Activated CD8-positive, alpha-beta memory T cell treated with anti-CD3 and anti-CD28 coated beads, Interleukin-2, amount 50 U/mL, for 1 hour (primary cell): ENCODE measurements at regions not wholly inside any gene's neighbourhood (a gene's known extent, or its start where the extent isn't known, plus 50 kb on each side); places are given as distances from the start of the nearest gene placed in this dataset.
"Not testable (repeated sequence)": the region's sequence is repeated elsewhere in the genome, so short reads cannot be mapped to it uniquely, and the experiment has no call there.

Experiments
- DNase-seq: peaks from one replicate; pipeline ENCODE4 v3.0.0-alpha.2; 2020; ENCODE audit errors: extremely low read depth

DNA sequence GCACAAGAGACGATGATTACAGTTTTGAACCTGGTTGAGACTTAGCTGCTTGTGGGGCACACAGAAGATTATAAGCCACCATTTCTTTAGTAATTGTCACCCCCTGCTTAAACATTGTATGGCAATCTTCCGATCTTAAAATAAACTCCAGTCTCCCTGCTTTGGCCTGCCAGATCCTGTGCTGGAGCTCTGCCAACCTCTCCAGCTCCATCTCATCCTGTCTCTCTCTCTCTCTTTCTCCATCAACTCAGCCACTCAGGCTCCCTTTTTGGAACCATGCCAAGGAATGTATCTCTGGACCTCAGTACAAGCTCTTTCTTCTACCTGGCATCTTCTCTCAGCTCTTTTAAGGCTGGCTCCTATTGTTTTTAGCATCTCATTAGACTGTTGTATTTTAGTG, 1053.2 kb downstream of the REEP3 start:
- no peak for DNase-seq

DNA sequence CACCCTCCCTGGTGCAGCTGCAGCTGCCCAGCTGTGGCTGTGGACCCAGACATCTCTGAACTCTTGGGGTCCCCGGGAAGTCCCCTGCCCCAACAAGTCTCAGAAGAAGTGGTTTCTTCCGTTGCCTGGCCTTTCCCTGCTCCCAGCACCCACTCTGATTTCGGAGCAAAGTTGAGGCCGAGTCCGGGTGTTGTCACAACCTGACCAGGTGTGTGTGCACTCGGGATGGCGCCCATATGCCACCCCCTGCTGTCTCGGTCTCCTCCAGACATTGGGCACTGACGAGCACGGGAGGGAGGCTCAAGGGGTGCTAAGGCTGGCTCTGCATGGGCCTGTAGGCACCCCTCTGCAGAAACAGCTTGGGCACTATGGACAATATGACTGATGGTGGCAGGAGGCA, 1055.3 kb downstream of the REEP3 start:
- DNase-seq: no peak

DNA sequence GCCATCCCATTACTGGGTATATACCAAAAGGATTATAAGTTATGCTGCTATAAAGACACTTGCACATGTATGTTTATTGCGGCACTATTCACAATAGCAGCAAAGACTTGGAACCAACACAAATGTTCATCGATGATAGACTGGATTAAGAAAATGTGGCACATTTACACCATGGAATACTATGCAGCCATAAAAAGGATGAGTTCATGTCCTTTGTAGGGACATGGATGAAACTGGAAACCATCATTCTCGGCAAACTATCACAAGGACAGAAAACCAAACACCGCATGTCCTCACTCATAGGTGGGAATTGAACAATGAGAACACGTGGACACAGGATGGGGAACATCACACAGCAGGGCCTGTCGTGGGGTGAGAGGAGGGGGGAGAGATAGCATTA, 1057.6 kb downstream of the REEP3 start:
- not testable (repeated sequence) for DNase-seq

DNA sequence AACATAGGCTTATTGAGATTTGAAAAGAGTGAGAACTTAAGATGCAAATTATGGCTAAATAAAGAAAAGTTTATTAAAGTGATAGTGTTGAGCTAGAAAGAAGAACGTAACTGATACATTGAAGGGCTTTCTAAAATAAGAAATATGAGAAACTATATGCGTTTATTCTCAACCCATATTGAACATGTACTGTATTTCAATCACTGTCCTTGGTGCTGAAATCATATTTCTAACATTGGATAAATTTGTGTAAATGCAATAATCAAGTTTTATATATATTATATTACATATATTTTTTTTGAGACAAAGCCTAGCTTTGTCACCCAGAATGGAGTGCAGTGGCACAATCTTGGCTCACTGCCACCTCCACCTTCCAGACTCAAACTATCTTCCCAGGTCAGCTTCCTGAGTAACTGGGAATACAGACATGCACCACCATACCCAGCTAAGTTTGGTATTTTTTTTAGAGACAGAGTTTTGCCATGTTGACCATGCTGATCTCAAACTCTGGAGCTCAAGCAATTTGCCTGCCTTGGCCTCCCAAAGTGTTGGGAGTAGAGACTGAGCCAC, 1065.8 kb downstream of the REEP3 start:
- DNase-seq: no peak

DNA sequence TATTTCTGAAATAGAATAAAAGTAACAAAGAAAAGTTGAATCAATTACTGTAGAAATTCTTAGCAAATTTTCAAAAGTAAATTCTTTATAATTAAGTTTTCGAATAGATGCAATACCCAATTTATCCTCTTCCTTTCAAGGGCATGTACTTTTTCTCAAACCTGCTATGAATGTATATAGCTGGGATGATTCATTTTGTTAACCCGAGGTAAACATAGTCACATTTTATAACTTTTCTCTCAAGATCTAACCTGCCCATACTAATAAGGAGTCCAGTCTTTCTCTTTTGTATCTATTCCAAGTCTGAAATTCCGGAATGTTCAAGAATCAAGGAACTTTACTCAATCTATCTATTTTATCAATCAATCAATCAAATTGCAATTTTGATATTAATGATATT, 1072.9 kb downstream of the REEP3 start:
- no peak for DNase-seq

DNA sequence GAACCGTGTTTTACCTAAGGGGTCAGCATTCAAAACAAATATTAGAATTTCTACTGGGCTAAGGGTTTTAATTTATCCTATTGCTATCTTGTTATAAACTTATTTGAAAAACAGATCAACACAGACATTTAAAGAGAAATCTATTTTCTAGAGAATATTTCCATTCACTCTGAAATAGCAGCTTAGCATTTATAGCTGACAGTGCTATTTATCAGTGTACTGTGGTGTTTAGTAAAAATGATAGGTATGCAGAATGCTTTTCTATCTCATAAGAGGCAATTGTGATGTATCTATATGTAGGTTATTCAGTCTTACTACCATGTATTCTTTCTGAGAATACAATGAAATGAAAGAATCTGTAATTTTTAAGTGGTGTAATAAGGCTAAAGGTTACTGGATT, 1077.4 kb downstream of the REEP3 start:
- DNase-seq: no peak

DNA sequence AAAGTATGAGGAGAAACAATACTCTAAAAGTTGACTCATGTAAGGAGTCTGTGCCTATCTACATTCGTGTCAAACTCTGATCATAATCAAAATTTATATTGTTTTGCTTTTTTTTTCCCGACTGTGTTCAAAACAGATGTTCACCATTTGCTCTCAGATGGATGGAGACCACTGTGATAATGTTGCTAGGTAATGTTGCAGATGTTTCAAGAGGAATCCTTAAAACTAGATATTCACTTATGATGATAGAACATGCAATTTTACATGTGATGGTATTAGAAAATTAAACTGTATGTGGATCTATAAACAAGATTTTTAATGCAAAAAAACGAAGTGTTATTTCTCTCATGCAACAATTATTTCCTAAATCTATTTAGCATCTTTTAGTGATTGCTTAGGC, 1080.1 kb downstream of the REEP3 start:
- DNase-seq: no peak

DNA sequence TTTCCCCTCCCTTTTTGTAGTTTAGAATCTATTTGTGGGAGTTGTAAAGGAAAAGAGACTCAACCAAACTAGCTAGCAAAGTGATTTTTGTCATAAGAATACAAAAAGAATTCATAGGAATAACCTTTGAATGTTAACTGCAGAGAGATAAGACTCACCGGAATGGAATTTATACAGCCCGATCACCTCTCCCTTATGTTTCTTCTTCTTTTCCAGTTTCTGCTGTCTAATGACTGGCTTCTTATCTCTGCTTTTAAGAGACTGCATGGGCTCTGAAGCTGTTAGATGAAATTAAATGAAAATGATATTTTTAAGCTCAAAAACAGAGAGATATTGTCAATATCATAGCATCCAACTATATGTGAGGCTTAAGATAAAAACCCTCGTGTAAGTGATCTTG, 1095.9 kb downstream of the REEP3 start:
- no peak for DNase-seq

DNA sequence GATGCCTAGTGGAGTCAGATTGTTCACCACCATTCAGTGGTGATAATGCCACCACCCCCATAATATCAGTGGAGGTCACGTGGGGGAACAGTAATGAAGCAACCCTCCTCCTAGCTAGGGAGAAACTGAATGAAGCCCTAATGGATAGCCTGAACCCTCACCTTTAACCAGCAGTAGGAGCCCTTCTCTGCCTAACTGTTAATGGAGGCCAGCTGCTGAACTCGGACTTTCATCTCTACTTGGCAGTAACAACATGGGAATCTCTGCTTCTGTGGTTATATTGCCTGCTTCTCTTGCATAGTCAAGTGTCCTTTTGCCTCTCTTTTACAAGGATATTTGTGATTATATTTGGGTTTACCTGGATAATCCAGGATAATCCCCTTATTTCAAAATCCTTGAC, 1097.9 kb downstream of the REEP3 start:
- DNase-seq: no peak

DNA sequence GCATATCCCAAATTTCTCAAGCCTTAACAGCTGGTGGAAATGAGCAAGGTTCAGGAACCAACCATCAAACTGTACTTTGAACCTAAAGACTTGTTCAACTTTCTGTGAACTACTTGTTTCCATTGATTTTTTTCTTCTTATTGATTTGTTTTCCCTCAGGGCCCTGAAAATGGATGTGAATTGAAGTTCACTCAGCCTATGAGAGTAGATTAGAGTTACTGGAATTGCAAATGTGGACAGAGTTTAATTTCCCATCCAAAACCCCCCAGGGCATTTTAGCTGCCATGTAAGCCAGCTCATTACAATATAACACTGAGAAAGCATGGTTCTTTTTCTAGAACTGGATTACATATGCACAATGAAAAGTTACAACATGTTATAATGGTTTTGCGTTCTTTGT, 1105.7 kb downstream of the REEP3 start:
- DNase-seq: no peak

DNA sequence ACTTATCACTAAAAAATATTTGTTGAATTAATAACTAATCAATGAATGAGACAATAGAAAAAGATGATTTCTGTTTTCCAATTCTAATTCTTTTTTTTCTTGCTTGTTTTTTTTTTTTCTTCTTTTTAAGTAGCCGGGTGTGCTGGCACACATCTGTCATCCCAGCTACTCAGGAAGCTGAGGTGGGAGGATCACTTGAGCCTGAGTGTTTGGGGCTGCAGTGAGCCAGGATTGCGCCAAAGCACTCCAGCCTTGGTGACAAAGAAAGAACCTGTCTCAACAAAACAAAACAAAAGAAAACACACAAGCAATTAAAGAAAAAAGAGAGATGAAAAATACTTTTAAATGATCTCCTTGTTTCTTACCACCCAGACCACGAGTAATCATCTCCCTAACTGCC, 1109.3 kb downstream of the REEP3 start:
- DNase-seq: no peak

DNA sequence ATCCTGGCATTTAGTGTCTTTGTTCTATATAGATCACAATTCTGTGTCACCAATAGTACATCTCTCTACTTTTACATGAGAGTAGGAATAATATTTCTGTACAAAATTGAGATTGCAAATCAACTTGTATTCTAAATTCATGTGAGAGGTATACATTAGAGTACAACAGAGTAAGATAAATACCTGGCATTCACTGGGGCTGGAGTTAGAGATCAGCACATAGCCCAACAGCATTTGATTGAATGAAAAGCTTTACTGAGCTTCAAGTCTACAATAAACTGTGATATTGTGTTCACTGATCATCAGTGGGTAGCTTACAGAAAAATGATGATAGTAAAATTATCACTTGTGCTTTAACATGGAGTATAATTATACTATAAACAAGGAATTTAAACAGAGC, 1114.7 kb downstream of the REEP3 start:
- no peak for DNase-seq

DNA sequence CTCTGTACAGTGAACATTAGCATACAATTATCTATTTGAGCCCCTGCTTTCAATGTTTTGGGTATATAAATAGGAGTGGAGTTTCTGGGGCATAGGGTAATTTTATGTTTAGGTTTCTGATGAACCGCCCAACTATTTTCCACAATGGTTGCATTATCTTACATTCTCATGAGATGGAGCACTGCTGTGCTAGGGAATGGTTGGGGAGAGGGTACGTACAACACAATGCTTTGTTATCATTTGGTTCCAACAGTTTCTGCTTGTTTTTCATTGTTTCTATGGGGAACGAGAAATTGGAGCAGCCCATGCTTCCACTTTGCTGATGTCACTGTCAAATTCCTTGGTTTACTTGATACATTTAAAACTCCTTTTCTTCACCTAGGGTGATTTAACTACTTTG, 1115.3 kb downstream of the REEP3 start:
- DNase-seq: no peak

DNA sequence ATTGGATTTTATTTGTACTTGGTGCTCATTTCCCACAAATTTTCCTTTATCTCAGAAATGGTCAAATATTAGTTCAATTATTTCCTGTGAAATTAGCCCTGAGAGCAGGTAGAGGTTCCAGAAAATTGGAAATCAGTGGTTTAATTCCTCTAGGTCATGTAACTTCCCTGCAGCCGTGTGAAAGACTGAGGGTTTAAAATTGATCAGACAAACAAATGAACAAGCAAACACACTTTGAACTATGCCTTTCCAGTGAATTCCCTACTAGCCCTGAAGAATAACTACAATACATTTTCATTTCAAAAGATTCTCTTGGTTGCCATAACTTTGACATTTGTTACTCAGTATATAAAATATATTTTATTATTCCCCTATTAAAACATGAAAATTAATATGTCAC, 1116.7 kb downstream of the REEP3 start:
- no peak for DNase-seq

DNA sequence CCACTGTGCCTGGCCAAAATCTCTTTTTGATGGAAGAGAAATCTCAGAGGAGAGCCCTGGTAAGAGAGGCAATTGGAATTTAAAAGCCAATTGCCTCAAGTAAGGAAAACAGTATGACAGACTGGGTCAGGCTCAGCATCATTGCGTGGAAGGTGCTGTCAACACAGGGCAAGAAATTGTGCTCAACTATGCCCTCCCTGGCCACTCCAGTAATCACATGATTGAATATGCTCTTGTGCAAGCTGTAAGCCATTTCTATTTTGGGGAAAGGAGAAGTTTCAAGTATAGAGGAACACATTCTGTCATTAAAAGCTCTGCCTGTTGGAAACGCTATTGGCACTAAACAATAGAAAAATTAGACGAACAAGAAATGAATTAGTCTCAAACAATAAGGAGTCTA, 1127.7 kb downstream of the REEP3 start:
- DNase-seq: no peak

DNA sequence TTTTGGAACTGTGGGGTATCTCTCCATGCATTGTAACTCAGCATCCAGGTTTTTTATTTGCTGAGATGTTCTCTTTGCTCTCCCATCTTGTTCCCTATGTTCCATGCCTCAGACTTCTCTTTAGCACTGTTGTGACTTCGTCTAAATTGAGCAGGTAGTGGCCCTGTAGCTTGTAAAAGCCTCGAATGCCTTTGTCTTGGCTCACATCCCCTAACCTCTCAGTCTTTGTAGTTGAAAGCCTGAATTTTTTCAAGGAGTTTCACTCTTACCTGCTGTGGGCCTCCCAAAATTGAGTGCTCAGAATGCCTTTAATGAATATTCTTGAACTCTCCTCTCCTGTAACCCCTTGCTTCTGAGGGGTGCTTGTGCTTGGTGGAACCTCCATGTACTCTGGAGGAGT, 1137.3 kb downstream of the REEP3 start:
- no peak for DNase-seq

DNA sequence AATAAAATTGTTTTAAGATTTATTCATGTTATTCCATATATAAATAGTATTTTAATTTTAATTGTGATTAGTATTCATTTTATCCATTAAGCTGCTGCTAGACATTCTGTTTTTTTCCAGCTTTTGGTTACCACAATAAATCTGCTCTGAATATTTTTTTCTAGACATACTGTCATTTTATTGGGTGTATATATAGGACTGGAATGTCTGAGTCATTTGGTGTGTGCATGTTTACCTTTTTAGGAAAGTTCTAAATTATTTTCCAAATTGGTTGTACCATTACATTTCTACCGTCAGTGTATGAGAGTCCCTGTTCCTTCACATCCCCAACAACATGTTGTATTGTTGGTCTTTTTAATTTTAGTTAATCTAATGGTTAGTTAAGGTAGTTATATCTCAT, 1138.1 kb downstream of the REEP3 start:
- no peak for DNase-seq

DNA sequence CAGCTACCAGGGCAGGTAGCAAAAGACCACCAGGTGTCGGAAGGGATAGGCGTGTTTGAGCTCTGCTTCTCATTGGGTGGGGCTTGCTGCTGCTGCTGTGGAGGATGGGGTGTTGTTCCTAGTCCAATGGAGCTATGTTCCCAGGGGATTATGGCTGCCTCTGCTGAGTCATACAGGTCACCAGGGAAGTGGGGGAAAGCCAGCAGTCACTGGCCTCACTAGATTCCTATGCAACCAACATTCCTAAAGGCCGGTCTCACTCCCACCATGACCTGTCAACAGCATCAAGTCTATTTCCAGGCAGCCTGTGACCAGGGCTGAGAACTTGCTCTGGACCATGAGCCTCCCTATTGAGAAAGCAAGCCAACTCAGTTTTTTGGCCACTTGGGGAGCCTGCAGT, 1160.8 kb downstream of the REEP3 start:
- no peak for DNase-seq

DNA sequence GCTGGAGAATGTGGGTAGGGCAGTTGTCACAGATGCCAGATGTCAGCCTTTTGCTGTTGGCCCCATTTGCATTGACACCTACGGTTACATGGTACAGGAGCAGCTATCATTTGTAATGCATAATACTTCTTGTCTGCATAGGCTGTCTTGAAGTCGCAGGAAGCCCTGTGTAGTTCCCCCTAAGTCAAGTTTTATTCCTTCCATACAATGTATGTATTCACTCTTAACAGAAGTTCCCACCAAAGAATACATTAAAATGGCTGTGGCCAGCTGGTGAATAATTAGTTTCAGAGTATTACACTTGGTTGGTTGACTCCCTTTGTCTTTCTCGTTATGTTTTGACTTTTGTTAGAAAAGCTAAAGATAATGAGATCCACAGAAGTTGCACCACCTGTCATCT, 1169.0 kb downstream of the REEP3 start:
- no peak for DNase-seq

DNA sequence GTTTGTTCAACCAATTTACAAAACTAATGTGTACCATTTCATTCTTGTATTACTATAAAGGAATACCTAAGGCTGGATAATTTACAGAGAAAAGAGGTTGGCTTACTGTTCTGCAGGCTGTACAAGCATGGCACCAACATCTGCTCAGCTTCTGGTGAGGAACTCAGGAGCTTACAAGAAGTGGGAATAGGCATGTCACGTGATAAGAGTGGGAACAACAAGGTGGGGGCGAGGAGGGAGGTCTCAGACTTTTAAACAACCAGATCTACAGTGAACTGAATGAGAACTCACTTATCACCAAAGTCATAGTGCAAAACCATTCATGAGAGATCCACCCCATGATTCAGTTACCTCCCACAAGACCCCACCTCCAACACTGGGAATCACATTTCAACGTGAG, 1178.0 kb downstream of the REEP3 start:
- no peak for DNase-seq

DNA sequence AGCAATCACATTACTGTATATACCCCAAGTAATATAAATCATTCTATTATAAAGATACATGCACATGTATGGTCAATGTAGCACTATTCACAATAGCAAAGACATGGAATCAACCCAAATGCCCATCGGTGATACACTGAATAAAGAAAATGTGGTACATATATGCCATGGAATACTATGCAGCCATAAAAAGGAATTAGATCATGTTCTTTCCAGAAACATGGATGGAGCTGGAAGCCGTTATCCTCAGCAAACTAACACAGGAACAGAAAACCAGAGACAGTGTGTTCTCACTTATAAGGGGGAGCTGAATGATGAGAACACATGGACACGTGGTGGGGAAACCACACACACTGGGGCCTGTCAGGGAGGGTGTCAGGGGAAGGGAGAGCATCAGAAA, 1180.9 kb downstream of the REEP3 start:
- not testable (repeated sequence) for DNase-seq

DNA sequence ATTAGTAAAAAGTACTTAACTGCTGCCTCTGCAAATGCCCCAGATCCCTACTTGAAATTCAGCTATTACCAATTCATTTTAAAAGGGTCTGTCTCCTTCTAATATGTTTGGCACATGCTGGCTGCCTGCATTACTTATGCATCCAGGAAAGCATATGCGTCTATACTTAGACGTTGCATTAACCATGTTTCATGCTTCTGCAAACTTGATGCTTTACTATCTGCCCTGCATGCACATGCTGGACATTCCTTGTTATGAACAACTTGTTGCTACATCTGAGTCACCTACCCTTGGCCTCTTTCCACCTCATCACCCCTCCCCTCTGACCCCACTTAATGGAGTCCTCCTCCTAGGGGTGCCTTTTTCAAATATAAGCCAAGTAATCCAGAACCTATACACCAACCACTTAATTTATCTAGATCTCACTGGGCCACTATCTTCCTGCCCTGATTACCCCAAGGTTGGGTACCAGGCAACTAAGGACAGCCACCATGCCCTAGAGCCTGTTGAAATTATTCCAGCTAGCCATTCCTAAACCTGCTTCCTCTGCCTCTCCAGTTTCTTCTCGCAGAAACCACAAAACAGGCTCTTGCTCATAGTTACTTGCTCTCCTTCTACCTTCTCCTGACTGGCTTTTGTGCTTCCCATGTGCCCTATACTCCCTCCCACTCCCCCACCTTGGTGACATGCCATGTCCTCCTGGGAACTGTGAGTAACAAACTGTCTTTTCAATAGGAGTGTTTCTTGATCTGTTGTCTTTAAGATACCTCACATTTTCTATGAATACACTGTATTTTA, 1187.9 kb downstream of the REEP3 start:
- DNase-seq: no peak

DNA sequence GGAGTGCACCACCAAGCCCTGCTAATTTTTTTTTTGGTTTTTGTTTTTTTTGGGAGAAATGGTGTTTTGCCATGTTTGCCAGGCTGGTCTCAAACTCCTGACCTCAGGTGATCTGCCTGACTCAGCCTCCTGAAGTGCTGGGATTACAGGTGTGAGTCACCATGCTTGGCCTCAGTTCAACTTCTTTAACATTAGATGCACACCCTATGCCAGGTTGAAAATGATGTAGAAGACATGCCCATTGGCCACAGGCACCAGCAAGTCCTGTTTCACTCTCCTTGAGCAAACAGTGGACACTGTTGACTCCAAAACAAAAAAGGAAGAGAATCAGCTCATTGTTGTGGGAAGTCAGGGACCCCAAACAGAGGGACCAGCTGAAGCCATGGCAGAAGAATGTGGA, 1205.3 kb downstream of the REEP3 start:
- DNase-seq: no peak

DNA sequence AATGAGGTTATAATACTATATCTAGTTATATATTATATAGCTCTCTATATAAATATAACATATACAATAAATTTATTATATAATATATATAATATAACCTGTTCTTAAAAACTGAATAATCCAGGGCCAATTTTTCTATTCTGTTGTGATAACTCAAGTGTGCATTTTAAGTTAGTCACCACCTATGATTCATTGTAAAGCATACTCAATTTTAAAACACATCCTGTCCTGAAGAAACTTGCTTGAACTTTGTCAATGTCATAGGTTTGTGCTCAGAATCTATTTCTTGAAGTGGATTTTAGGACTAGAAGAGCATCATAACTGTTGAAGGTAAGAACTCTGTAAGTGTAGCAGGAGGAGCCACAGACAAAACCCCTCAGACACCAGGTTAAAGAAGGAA, 1209.8 kb downstream of the REEP3 start:
- no peak for DNase-seq
